Neural cell (in vitro differentiated cells): ENCODE measurements at regions not wholly inside any gene's neighbourhood (a gene's known extent, or its start where the extent isn't known, plus 50 kb on each side); places are given as distances from the start of the nearest gene placed in this dataset.

Source experiments
- H2AFZ ChIP-seq: fragments of 200-600, 300-800 bp; sonication (generic), shearing (Covaris generic); 2 replicates; pipeline ENCODE4 v1.6.0; 2014; ENCODE audit warnings: low read depth, mild to moderate bottlenecking, antibody characterized with exemption, low read length, moderate library complexity
- H3F3A ChIP-seq: fragments of 200-600 bp; shearing (Covaris generic); 2 replicates; pipeline ENCODE4 v1.6.1; 2016; ENCODE audit warnings: mild to moderate bottlenecking, moderate library complexity, mixed read lengths, antibody characterized with exemption, low read length; ENCODE audit not compliant: insufficient read depth, poor library complexity, severe bottlenecking
- H3K27ac ChIP-seq: fragments of 200-600, 300-800 bp; sonication (generic), shearing (Covaris generic); 2 replicates; pipeline ENCODE4 v1.5.1; 2014; ENCODE audit warnings: mild to moderate bottlenecking, low read length, moderate library complexity
- H3K27me3 ChIP-seq: fragments of 300-800, 200-600 bp; sonication (generic), shearing (Covaris generic); 2 replicates; pipeline ENCODE4 v1.6.0; 2014; ENCODE audit warnings: mild to moderate bottlenecking, low read depth, low read length, moderate library complexity; ENCODE audit not compliant: insufficient read depth
- H3K36me3 ChIP-seq: fragments of 300-800, 200-600 bp; sonication (generic), shearing (Covaris generic); 2 replicates; pipeline ENCODE4 v1.5.1; 2014; ENCODE audit warnings: mild to moderate bottlenecking, antibody characterized with exemption, low read length, moderate library complexity; ENCODE audit not compliant: insufficient read depth
- H3K4me2 ChIP-seq: fragments of 300-800, 200-600 bp; sonication (generic), shearing (Covaris generic); 2 replicates; pipeline ENCODE4 v1.6.0; 2014; ENCODE audit warnings: mild to moderate bottlenecking, low read length
- H3K4me3 ChIP-seq: fragments of 300-800, 200-600 bp; sonication (generic), shearing (Covaris generic); 2 replicates; pipeline ENCODE4 v1.5.1; 2014; ENCODE audit warnings: mild to moderate bottlenecking, low read length, moderate library complexity
- H3K79me2 ChIP-seq: fragments of 200-600 bp; shearing (Covaris generic); replicated peaks from 2 replicates; pipeline ENCODE4 v1.6.0; 2014; ENCODE audit warnings: mild to moderate bottlenecking, low read length, moderate library complexity; ENCODE audit not compliant: insufficient read depth
- H3K9ac ChIP-seq: fragments of 300-800, 200-600 bp; sonication (generic), shearing (Covaris generic); 2 replicates; pipeline ENCODE4 v1.6.1; 2016; ENCODE audit warnings: mild to moderate bottlenecking, low read length, mixed read lengths
- H3K9me2 ChIP-seq: fragments of 200-600 bp; shearing (Covaris generic); 2 replicates; pipeline ENCODE4 v1.6.1; 2016; ENCODE audit warnings: mild to moderate bottlenecking, low read length, mixed read lengths; ENCODE audit not compliant: insufficient read depth
- H3K9me3 ChIP-seq: fragments of 200-600, 300-800 bp; sonication (generic), shearing (Covaris generic); 2 replicates; pipeline ENCODE4 v1.6.1; 2016; ENCODE audit warnings: mild to moderate bottlenecking, mixed run types, low read length, moderate library complexity, mixed read lengths
- H4K20me1 ChIP-seq: fragments of 200-600 bp; shearing (Covaris generic); 2 replicates; pipeline ENCODE4 v1.6.1; 2016; ENCODE audit warnings: mild to moderate bottlenecking, mixed run types; ENCODE audit not compliant: insufficient read depth
- CTCF ChIP-seq: fragments of 450-650 bp; IDR thresholded peaks from 2 replicates; pipeline ENCODE4 v1.5.1; 2014; ENCODE audit warnings: antibody characterized with exemption, mild to moderate bottlenecking, moderate library complexity; ENCODE audit not compliant: poor library complexity, severe bottlenecking
- EP300 ChIP-seq: fragments of 450-650 bp; conservative IDR thresholded peaks from 2 replicates; pipeline ENCODE4 v1.6.1; 2014; ENCODE audit warnings: antibody characterized with exemption, mild to moderate bottlenecking, moderate library complexity; ENCODE audit not compliant: poor library complexity, severe bottlenecking
- EZH2 ChIP-seq: fragments of 200-600, 300-800 bp; shearing (Covaris generic), sonication (generic); IDR thresholded peaks from 2 replicates; pipeline ENCODE4 v1.6.1; 2014; ENCODE audit warnings: antibody characterized with exemption, low read length, borderline replicate concordance, mild to moderate bottlenecking; ENCODE audit not compliant: insufficient read depth, poor library complexity, severe bottlenecking
- MXI1 ChIP-seq: fragments of 450-650 bp; conservative IDR thresholded peaks from 2 replicates; pipeline ENCODE4 v1.6.1; 2014; ENCODE audit warnings: antibody characterized with exemption, mild to moderate bottlenecking; ENCODE audit not compliant: poor library complexity, severe bottlenecking
- POLR2AphosphoS5 ChIP-seq: IDR thresholded peaks from 2 replicates; pipeline ENCODE4 v1.6.1; 2012
- RAD21 ChIP-seq: fragments of 450-650 bp; conservative IDR thresholded peaks from 2 replicates; pipeline ENCODE4 v1.6.1; 2014; ENCODE audit warnings: antibody characterized with exemption, mild to moderate bottlenecking, moderate library complexity
- REST ChIP-seq: IDR thresholded peaks from 2 replicates; pipeline ENCODE4 v1.6.1; 2012; ENCODE audit warnings: borderline replicate concordance
- SMC3 ChIP-seq: fragments of 450-650 bp; conservative IDR thresholded peaks from 2 replicates; pipeline ENCODE4 v1.6.1; 2014; ENCODE audit warnings: antibody characterized with exemption, mild to moderate bottlenecking, moderate library complexity; ENCODE audit not compliant: poor library complexity
- TAF1 ChIP-seq: IDR thresholded peaks from 2 replicates; pipeline ENCODE4 v1.6.1; 2012; ENCODE audit warnings: low read depth

GRCh38 chr16:51383909-51384308 lies 232.8 kb upstream of the SALL1 start:
- Histone ChIP-seq H4K20me1 (no peaks in the 10 kb centered on the region), H3K9me2 (no peaks in the 10 kb centered on the region), H2AFZ (no peak overlapping the region), H3K27me3 (no peaks in the 10 kb centered on the region), H3K9me3 (peaks cover 3% of the 10 kb centered on the region), H3K9ac (no peak overlapping the region), H3F3A (no peaks in the 10 kb centered on the region), H3K4me2 (no peak overlapping the region), H3K79me2 (no peaks in the 10 kb centered on the region), H3K4me3 (no peak overlapping the region), H3K27ac (no peak overlapping the region), H3K36me3 (no peaks in the 10 kb centered on the region)
- TF ChIP-seq CTCF (no peak), TAF1 (no peak), MXI1 (no peak), SMC3 (no peak), REST (no peak), EZH2 (no peak), RAD21 (no peak), POLR2AphosphoS5 (no peak), EP300 (no peak)

- Histone ChIP-seq H3K36me3 (no peaks in the 10 kb centered on the region), H4K20me1 (no peaks in the 10 kb centered on the region), H3F3A (no peaks in the 10 kb centered on the region), H3K79me2 (no peaks in the 10 kb centered on the region), H3K27ac (no peak overlapping the region), H3K9me2 (no peaks in the 10 kb centered on the region), H2AFZ (no peak overlapping the region), H3K9ac (no peak overlapping the region), H3K4me3 (no peak overlapping the region), H3K27me3 (no peaks in the 10 kb centered on the region), H3K4me2 (no peak overlapping the region), H3K9me3 (no peaks in the 10 kb centered on the region)
- no peak for TF ChIP-seq EZH2
- no peak for TF ChIP-seq TAF1
- no peak for TF ChIP-seq POLR2AphosphoS5
- no peak for TF ChIP-seq REST
- TF ChIP-seq SMC3 = no peak
- no peak for TF ChIP-seq EP300
- no peak for TF ChIP-seq RAD21
- no peak for TF ChIP-seq MXI1
- no peak for TF ChIP-seq CTCF
Measured at GRCh38 chr16:51382940-51383339, 231.9 kb upstream of the SALL1 start.
